ENCODE measurements at regions not wholly inside any gene's neighbourhood (a gene's known extent, or its start where the extent isn't known, plus 50 kb on each side); places are given as distances from the start of the nearest gene placed in this dataset.

DNA sequence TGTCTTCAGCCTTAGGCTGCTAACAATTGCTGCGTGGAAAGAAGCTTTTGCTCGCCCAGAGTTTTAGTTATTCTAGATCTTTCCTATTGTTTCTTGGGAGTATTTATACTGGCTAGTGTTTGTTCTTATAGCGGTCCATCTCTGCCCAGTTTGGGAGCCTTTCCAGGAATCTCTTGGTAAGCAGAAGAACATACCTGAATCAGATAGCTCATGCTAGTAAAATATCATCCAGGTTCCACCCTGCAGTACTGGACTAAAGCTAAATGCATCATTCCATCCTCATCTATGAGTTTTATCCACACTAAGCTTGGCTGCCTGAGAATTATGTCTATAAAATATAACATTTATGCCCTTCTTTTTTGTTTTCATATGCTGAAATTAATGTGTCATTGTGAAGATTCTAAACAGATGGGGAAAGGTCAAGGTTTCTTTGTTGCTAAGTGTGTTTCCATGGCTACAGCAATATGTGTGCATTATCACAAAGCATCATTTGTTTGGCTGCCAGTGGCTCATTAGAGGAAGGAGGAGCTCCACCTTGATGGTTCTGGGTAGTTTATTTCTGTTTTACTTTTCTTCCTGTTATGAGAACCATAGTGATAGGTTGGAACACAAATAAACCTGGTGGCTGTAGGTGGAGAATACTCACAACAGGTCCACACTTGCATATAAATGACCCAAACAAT, 182.8 kb downstream of the PIK3C3 start:
- no peak overlapping the region for H3K4me3 ChIP-seq (ENCODE audit: low read depth in 1 of 2, low read length in 2 of 2)
- H3K9ac ChIP-seq (ENCODE audit: low read depth in 1 of 2, low read length in 2 of 2), result no peak overlapping the region
- H3K36me3 ChIP-seq (ENCODE audit: control insufficient read depth in 1 of 2, insufficient read depth in 2 of 2, low read length in 2 of 2), result no peaks in the 10 kb centered on the region
- H3K27ac ChIP-seq (ENCODE audit: low read depth, low read length), result no peak overlapping the region
- H3K27me3 ChIP-seq (ENCODE audit: control insufficient read depth in 1 of 2, insufficient read depth in 2 of 2, low read length in 2 of 2), result no peaks in the 10 kb centered on the region
- H3K4me1 ChIP-seq (ENCODE audit: control insufficient read depth in 1 of 2, insufficient read depth in 2 of 2, low read length in 2 of 2), result no peaks in the 10 kb centered on the region
- peaks cover 15 to 16% of the 10 kb centered on the region in 2 donors for H3K9me3 ChIP-seq (ENCODE audit: control insufficient read depth in 1 of 2, low read length in 2 of 2)

DNA sequence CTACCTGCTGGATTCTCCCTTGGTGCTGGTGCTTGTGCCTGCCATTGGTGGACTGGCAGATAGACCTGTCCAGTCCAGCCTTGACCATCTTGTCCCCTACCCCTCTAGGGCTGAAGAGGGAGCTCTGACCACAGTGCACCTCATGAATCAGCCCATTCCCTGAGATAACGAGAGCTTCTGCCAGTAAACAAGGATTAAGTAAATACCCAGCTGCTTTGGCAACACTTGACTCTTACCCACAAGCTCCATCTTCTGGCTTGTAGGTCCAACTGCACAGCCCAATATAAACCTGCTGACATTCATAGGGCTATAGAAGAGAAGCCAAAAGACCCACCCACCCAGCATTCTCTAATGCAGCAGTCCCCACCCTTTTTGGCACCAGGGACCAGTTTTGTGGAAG, 186.4 kb downstream of the PIK3C3 start:
- Histone ChIP-seq H3K4me1 (ENCODE audit: control insufficient read depth in 1 of 2, insufficient read depth in 2 of 2, low read length in 2 of 2) (no peaks in the 10 kb centered on the region), H3K9me3 (ENCODE audit: control insufficient read depth in 1 of 2, low read length in 2 of 2) (peaks cover 15 to 16% of the 10 kb centered on the region in 2 donors), H3K27ac (ENCODE audit: low read depth, low read length) (no peak overlapping the region), H3K36me3 (ENCODE audit: control insufficient read depth in 1 of 2, insufficient read depth in 2 of 2, low read length in 2 of 2) (no peaks in the 10 kb centered on the region), H3K9ac (ENCODE audit: low read depth in 1 of 2, low read length in 2 of 2) (no peak overlapping the region), H3K4me3 (ENCODE audit: low read depth in 1 of 2, low read length in 2 of 2) (peak overlapping the region in 1 of 2 donors; percentile 1), H3K27me3 (ENCODE audit: control insufficient read depth in 1 of 2, insufficient read depth in 2 of 2, low read length in 2 of 2) (no peaks in the 10 kb centered on the region)

DNA sequence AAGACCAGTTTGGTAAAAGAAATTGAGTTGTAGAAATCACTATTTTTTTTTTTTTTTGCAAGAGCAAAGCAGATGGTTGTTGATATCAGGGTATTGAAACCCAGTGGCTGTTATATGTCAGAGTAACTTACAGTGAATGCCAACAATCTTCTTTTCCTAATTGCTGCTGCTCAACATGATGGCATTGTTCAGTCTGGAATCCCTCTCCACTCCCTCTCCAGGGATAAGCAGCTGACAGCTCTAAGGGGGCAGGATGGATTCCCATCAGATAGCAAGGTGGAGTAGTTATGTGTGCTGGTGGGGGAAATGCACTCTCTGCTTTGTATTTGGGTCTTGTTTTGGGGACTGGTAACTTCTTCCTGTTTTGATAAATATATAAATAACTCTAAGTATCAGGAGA, 200.0 kb downstream of the PIK3C3 start:
- no peaks in the 10 kb centered on the region for H3K9me3 ChIP-seq (ENCODE audit: control insufficient read depth in 1 of 2, low read length in 2 of 2)

DNA sequence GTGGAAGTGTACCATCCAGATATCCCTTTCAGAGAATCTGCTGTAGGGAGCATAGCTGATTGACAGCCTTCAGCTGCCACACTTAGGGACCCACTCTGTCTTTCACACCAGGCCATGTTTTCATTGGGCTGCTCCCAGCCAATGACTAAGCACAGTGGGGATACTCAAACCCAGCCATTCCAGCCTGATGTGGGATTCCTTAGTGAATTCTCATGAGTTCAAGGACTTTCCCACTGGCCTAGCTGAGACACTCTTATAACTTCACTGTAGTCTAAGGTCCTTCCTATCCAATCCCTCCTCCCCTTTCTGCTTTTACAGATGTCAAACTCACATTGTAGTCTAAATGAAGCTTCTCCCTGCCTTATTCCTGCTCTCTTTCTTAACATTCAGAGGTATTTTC, 201.2 kb downstream of the PIK3C3 start:
- H3K4me3 ChIP-seq (ENCODE audit: low read depth in 1 of 2, low read length in 2 of 2), result no peak overlapping the region
- no peaks in the 10 kb centered on the region for H3K27me3 ChIP-seq (ENCODE audit: control insufficient read depth in 1 of 2, insufficient read depth in 2 of 2, low read length in 2 of 2)
- H3K9me3 ChIP-seq (ENCODE audit: control insufficient read depth in 1 of 2, low read length in 2 of 2), result no peaks in the 10 kb centered on the region
- no peak overlapping the region for H3K9ac ChIP-seq (ENCODE audit: low read depth in 1 of 2, low read length in 2 of 2)
- H3K27ac ChIP-seq (ENCODE audit: low read depth, low read length), result no peak overlapping the region
- peaks cover 0 to 3% of the 10 kb centered on the region in 2 donors for H3K4me1 ChIP-seq (ENCODE audit: control insufficient read depth in 1 of 2, insufficient read depth in 2 of 2, low read length in 2 of 2)
- no peaks in the 10 kb centered on the region for H3K36me3 ChIP-seq (ENCODE audit: control insufficient read depth in 1 of 2, insufficient read depth in 2 of 2, low read length in 2 of 2)

More for the DNA sequence above, 200.0 kb downstream of the PIK3C3 start:
- H3K9ac ChIP-seq (ENCODE audit: low read depth in 1 of 2, low read length in 2 of 2), result no peak overlapping the region
- H3K4me3 ChIP-seq (ENCODE audit: low read depth in 1 of 2, low read length in 2 of 2), result no peak overlapping the region
- peaks cover 0 to 3% of the 10 kb centered on the region in 2 donors for H3K4me1 ChIP-seq (ENCODE audit: control insufficient read depth in 1 of 2, insufficient read depth in 2 of 2, low read length in 2 of 2)
- H3K27me3 ChIP-seq (ENCODE audit: control insufficient read depth in 1 of 2, insufficient read depth in 2 of 2, low read length in 2 of 2), result no peaks in the 10 kb centered on the region
- no peak overlapping the region for H3K27ac ChIP-seq (ENCODE audit: low read depth, low read length)
- no peaks in the 10 kb centered on the region for H3K36me3 ChIP-seq (ENCODE audit: control insufficient read depth in 1 of 2, insufficient read depth in 2 of 2, low read length in 2 of 2)

DNA sequence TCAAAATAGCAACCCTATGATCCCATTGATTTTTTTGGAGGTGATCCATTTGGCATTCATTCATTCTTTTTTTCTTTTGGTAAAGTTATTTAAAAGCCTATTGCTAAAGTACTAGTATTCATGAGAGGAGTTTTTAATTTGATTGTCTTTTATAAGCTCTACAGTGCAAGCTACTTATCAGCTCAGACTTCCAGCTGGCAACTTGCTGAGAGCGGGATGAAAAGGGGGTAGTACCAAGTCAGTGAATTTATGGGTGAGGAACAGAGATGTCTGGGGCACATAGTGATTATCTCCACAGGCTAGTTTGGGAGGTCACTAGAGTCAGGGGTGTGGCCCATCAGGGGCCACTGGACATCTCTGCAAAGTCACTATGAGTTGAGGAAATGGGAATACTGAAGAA, 202.4 kb downstream of the PIK3C3 start:
- no peaks in the 10 kb centered on the region for H3K9me3 ChIP-seq (ENCODE audit: control insufficient read depth in 1 of 2, low read length in 2 of 2)
- no peaks in the 10 kb centered on the region for H3K27me3 ChIP-seq (ENCODE audit: control insufficient read depth in 1 of 2, insufficient read depth in 2 of 2, low read length in 2 of 2)
- H3K36me3 ChIP-seq (ENCODE audit: control insufficient read depth in 1 of 2, insufficient read depth in 2 of 2, low read length in 2 of 2), result no peaks in the 10 kb centered on the region
- H3K9ac ChIP-seq (ENCODE audit: low read depth in 1 of 2, low read length in 2 of 2), result no peak overlapping the region
- H3K27ac ChIP-seq (ENCODE audit: low read depth, low read length), result no peak overlapping the region
- no peak overlapping the region for H3K4me3 ChIP-seq (ENCODE audit: low read depth in 1 of 2, low read length in 2 of 2)
- H3K4me1 ChIP-seq (ENCODE audit: control insufficient read depth in 1 of 2, insufficient read depth in 2 of 2, low read length in 2 of 2), result peaks cover 0 to 3% of the 10 kb centered on the region in 2 donors

DNA sequence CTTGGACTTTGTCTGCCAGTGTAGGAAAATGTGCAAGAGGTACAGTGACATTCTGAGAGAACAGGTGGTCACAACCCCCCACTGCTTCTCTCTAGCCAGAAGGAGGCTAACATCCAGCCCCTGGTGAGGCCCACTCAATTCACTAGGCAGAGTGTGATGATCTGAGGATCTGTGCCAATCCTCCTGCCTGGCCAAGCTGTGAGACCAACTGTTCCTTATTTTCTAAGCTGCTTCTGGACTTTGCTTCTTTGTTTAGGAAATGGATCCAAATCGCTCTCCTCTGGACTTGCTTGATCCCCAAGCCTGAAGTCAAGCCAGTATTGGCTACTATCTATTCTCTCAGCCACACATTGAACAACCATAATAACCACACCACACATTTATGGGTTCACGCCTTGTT, 202.8 kb downstream of the PIK3C3 start:
- no peaks in the 10 kb centered on the region for H3K27me3 ChIP-seq (ENCODE audit: control insufficient read depth in 1 of 2, insufficient read depth in 2 of 2, low read length in 2 of 2)
- no peaks in the 10 kb centered on the region for H3K36me3 ChIP-seq (ENCODE audit: control insufficient read depth in 1 of 2, insufficient read depth in 2 of 2, low read length in 2 of 2)
- no peaks in the 10 kb centered on the region for H3K9me3 ChIP-seq (ENCODE audit: control insufficient read depth in 1 of 2, low read length in 2 of 2)
- H3K9ac ChIP-seq (ENCODE audit: low read depth in 1 of 2, low read length in 2 of 2), result no peak overlapping the region
- H3K4me1 ChIP-seq (ENCODE audit: control insufficient read depth in 1 of 2, insufficient read depth in 2 of 2, low read length in 2 of 2), result peaks cover 0 to 3% of the 10 kb centered on the region in 2 donors
- no peak overlapping the region for H3K27ac ChIP-seq (ENCODE audit: low read depth, low read length)
- no peak overlapping the region for H3K4me3 ChIP-seq (ENCODE audit: low read depth in 1 of 2, low read length in 2 of 2)

DNA sequence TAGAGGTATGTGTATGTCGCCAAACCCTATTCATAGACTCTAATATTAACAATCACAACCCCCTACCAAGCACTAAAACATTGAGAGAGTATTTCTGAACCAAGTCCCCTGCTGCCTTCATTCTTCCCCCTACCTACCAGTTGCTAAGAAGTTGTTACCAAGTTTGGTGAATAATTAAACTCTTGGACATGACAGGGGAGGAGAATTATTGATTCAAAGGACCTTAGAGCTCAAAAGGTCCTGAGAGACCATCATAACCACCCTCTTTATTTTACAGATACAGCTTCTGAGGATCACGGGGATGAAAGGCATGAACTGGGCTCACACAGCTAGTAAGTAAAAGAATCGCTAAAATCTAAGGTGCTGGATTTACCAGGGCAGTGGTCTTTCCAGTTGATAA, 204.1 kb downstream of the PIK3C3 start:
- Histone ChIP-seq H3K4me3 (ENCODE audit: low read depth in 1 of 2, low read length in 2 of 2) (no peak overlapping the region), H3K36me3 (ENCODE audit: control insufficient read depth in 1 of 2, insufficient read depth in 2 of 2, low read length in 2 of 2) (no peaks in the 10 kb centered on the region), H3K4me1 (ENCODE audit: control insufficient read depth in 1 of 2, insufficient read depth in 2 of 2, low read length in 2 of 2) (peaks cover 0 to 3% of the 10 kb centered on the region in 2 donors), H3K9ac (ENCODE audit: low read depth in 1 of 2, low read length in 2 of 2) (no peak overlapping the region), H3K9me3 (ENCODE audit: control insufficient read depth in 1 of 2, low read length in 2 of 2) (no peaks in the 10 kb centered on the region), H3K27ac (ENCODE audit: low read depth, low read length) (no peak overlapping the region), H3K27me3 (ENCODE audit: control insufficient read depth in 1 of 2, insufficient read depth in 2 of 2, low read length in 2 of 2) (no peaks in the 10 kb centered on the region)

DNA sequence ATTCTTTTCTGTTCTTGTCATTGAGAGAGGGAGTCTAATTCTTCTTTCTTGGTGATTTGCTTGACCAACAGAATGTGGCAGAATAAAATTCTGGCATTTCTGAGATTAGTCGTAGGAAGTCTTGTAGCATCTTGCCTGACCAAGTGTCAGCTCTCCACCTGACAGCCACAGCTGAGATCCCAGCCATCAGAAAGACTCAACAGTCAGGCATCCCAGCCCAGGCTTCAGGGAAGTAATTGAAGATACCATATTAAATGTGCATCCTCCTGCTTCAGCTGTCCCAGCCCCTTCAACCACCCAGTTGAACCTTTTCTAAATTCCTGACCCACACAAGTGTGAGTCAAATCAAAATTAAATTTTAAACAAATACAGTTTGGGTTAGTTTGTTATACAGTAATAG, 208.3 kb downstream of the PIK3C3 start:
- Histone ChIP-seq H3K27ac (ENCODE audit: low read depth, low read length) (no peak overlapping the region), H3K4me1 (ENCODE audit: control insufficient read depth in 1 of 2, insufficient read depth in 2 of 2, low read length in 2 of 2) (no peaks in the 10 kb centered on the region), H3K9me3 (ENCODE audit: control insufficient read depth in 1 of 2, low read length in 2 of 2) (no peaks in the 10 kb centered on the region), H3K9ac (ENCODE audit: low read depth in 1 of 2, low read length in 2 of 2) (no peak overlapping the region), H3K27me3 (ENCODE audit: control insufficient read depth in 1 of 2, insufficient read depth in 2 of 2, low read length in 2 of 2) (no peaks in the 10 kb centered on the region), H3K4me3 (ENCODE audit: low read depth in 1 of 2, low read length in 2 of 2) (no peak overlapping the region), H3K36me3 (ENCODE audit: control insufficient read depth in 1 of 2, insufficient read depth in 2 of 2, low read length in 2 of 2) (no peaks in the 10 kb centered on the region)

DNA sequence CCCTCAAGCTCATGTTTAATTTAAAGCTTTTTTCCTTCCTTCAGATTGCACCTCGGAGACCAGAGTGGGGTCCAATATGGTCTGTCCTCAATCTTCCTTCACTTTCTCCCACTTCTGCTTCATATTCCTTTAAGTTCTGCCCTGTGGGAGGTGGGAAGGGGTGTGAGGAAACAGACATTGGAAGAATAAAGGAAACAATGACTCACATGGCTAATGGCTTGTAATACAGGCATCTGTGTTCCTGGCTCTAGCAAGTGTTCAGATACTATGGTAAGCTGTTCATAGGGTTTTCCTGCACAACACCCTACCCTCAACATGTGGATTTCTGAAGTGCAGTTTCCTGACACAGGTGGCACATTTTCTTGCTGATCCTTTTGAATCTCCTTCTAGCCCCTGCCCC, 209.5 kb downstream of the PIK3C3 start:
- Histone ChIP-seq H3K27ac (ENCODE audit: low read depth, low read length) (no peak overlapping the region), H3K4me3 (ENCODE audit: low read depth in 1 of 2, low read length in 2 of 2) (no peak overlapping the region), H3K9ac (ENCODE audit: low read depth in 1 of 2, low read length in 2 of 2) (no peak overlapping the region), H3K9me3 (ENCODE audit: control insufficient read depth in 1 of 2, low read length in 2 of 2) (no peaks in the 10 kb centered on the region), H3K4me1 (ENCODE audit: control insufficient read depth in 1 of 2, insufficient read depth in 2 of 2, low read length in 2 of 2) (no peaks in the 10 kb centered on the region), H3K36me3 (ENCODE audit: control insufficient read depth in 1 of 2, insufficient read depth in 2 of 2, low read length in 2 of 2) (no peaks in the 10 kb centered on the region), H3K27me3 (ENCODE audit: control insufficient read depth in 1 of 2, insufficient read depth in 2 of 2, low read length in 2 of 2) (no peaks in the 10 kb centered on the region)

DNA sequence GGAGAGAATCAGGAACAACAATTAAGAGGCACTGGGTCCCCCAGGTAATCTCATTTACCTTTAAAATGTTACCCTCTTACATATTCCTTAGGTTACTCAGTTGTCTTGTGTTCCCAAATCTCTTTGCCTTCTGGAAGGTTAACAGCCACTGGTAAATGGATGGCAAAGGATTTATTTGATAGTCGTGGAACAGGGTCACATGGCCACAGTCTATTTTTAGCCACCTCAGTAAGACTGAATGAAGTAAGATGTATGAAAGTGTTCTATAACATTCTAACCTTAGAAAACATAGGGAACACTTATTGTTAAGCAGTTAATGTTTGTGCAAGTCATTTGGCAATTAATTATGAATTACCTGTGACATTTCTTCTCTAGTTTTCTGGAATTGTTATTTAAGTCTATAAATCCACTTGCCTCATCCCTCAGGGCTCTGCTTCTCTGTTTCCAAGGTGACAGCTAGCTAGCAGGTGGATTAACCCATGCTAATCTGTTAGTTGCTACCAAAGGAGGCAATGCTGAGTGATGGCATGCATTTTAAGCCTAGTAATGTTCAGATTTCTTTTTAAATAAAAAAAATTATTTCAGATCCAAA, 211.0 kb downstream of the PIK3C3 start:
- Histone ChIP-seq H3K4me3 (ENCODE audit: low read depth in 1 of 2, low read length in 2 of 2) (no peak overlapping the region), H3K36me3 (ENCODE audit: control insufficient read depth in 1 of 2, insufficient read depth in 2 of 2, low read length in 2 of 2) (no peaks in the 10 kb centered on the region), H3K9ac (ENCODE audit: low read depth in 1 of 2, low read length in 2 of 2) (no peak overlapping the region)

More for the DNA sequence above, 211.0 kb downstream of the PIK3C3 start:
- Histone ChIP-seq H3K27ac (ENCODE audit: low read depth, low read length) (no peak overlapping the region), H3K9me3 (ENCODE audit: control insufficient read depth in 1 of 2, low read length in 2 of 2) (no peaks in the 10 kb centered on the region), H3K27me3 (ENCODE audit: control insufficient read depth in 1 of 2, insufficient read depth in 2 of 2, low read length in 2 of 2) (no peaks in the 10 kb centered on the region), H3K4me1 (ENCODE audit: control insufficient read depth in 1 of 2, insufficient read depth in 2 of 2, low read length in 2 of 2) (no peaks in the 10 kb centered on the region)
